A549 (cell line): ENCODE measurements at regions not wholly inside any gene's neighbourhood (a gene's known extent, or its start where the extent isn't known, plus 50 kb on each side); places are given as distances from the start of the nearest gene placed in this dataset.

ENCODE experiments used
- CTCF ChIP-seq: fragments of >200 bp; sonication (Bioruptor Twin); formaldehyde crosslinking; IDR thresholded peaks from 3 replicates; pipeline ENCODE4 v1.5.1; 2016
- E2F6 ChIP-seq: IDR thresholded peaks from 2 replicates; pipeline ENCODE4 v1.6.1; 2012; ENCODE audit warnings: low read depth, borderline replicate concordance
- MAX ChIP-seq: IDR thresholded peaks from 2 replicates; pipeline ENCODE4 v1.6.1; 2012
- NPAS2 ChIP-seq: fragments of 250-450 bp; sonication (Bioruptor Pico); IDR thresholded peaks from 2 replicates; pipeline ENCODE4 v1.8.0; 2022; ENCODE audit warnings: mild to moderate bottlenecking, moderate library complexity, borderline replicate concordance
- POLR2A ChIP-seq: IDR thresholded peaks from 2 replicates; pipeline ENCODE4 v1.6.1; 2012; ENCODE audit warnings: mild to moderate bottlenecking, low read length
- RFX5 ChIP-seq: fragments of 450-650 bp; IDR thresholded peaks from 2 replicates; pipeline ENCODE4 v1.7.1; 2014; ENCODE audit warnings: antibody characterized with exemption, mild to moderate bottlenecking, moderate library complexity
- RNF2 ChIP-seq: fragments of 200-600 bp; sonication (generic); IDR thresholded peaks from 2 replicates; pipeline ENCODE4 v1.6.1; 2016; ENCODE audit warnings: low read depth, mild to moderate bottlenecking, antibody characterized with exemption, moderate library complexity, borderline replicate concordance
- TF ChIP-seq, protein P1 (sequence below): IDR thresholded peaks from 2 replicates; pipeline ENCODE4 v1.6.1; 2012

DNA sequence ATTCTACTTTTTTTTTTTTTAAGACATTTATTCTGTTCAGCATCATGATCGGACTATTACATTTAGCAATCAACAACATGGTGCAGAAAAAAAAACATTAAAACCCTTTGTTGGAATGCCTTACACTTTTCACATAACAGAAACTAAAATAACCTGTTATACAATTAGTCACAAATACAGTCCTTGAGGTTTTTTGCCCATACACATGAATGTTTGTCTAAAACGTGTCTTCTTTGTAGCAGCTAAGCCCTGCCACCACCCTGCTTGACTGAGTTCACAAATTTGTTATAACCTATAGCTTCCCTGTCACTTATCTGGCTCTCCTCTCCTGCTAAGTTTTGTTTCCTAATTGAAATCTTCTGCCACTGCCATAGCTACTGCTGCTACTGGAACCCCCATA lies 75.4 kb upstream of the ARHGAP20 start:
- TF ChIP-seq RNF2 (no peak), RFX5 (no peak), NPAS2 (no peak), CTCF (no peak), POLR2A (no peak), E2F6 (no peak), MAX (no peak)
- TF ChIP-seq, protein P1, sequence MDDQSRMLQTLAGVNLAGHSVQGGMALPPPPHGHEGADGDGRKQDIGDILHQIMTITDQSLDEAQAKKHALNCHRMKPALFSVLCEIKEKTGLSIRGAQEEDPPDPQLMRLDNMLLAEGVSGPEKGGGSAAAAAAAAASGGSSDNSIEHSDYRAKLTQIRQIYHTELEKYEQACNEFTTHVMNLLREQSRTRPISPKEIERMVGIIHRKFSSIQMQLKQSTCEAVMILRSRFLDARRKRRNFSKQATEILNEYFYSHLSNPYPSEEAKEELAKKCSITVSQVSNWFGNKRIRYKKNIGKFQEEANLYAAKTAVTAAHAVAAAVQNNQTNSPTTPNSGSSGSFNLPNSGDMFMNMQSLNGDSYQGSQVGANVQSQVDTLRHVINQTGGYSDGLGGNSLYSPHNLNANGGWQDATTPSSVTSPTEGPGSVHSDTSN: no peak
